Loucy (cell line): ENCODE measurements at regions not wholly inside any gene's neighbourhood (a gene's known extent, or its start where the extent isn't known, plus 50 kb on each side); places are given as distances from the start of the nearest gene placed in this dataset.

ENCODE experiments used
- H2AFZ ChIP-seq: fragments of 200-600 bp; sonication (generic); 2 replicates; pipeline ENCODE4 v1.6.0; 2016; ENCODE audit warnings: antibody characterized with exemption, mild to moderate bottlenecking, low read length, moderate library complexity
- H3F3A ChIP-seq: fragments of 200-600 bp; 2 replicates; pipeline ENCODE4 v1.6.0; 2016; ENCODE audit warnings: antibody characterized with exemption, low read depth, mild to moderate bottlenecking
- H3K27me3 ChIP-seq: fragments of 200-600 bp; sonication (generic); 2 replicates; pipeline ENCODE4 v1.6.1; 2014; ENCODE audit warnings: low read length, mild to moderate bottlenecking; ENCODE audit not compliant: insufficient read depth, poor library complexity, severe bottlenecking
- H3K36me3 ChIP-seq: fragments of 200-600 bp; sonication (generic); 2 replicates; pipeline ENCODE4 v1.6.1; 2016; ENCODE audit warnings: low read length; ENCODE audit not compliant: insufficient read depth
- H3K4me1 ChIP-seq: fragments of 200-600 bp; sonication (generic); 2 replicates; pipeline ENCODE4 v1.5.1; 2014; ENCODE audit warnings: low read length, mild to moderate bottlenecking; ENCODE audit not compliant: insufficient read depth, poor library complexity, severe bottlenecking
- H3K4me2 ChIP-seq: fragments of 200-600 bp; sonication (generic); 2 replicates; pipeline ENCODE4 v1.6.0; 2014; ENCODE audit warnings: antibody characterized with exemption, low read length, low read depth, mild to moderate bottlenecking; ENCODE audit not compliant: poor library complexity, severe bottlenecking
- H3K4me3 ChIP-seq: fragments of 200-600 bp; sonication (generic); 2 replicates; pipeline ENCODE4 v1.5.1; 2014; ENCODE audit warnings: low read length, mild to moderate bottlenecking, mixed read lengths; ENCODE audit not compliant: poor library complexity, severe bottlenecking
- H3K79me2 ChIP-seq: fragments of 200-600 bp; sonication (generic); 2 replicates; pipeline ENCODE4 v1.6.1; 2014; ENCODE audit warnings: low read length; ENCODE audit not compliant: insufficient read depth
- H3K9ac ChIP-seq: fragments of 200-600 bp; sonication (generic); 2 replicates; pipeline ENCODE4 v1.6.0; 2014; ENCODE audit warnings: mild to moderate bottlenecking, low read depth, low read length, moderate library complexity; ENCODE audit not compliant: poor library complexity, severe bottlenecking
- H3K9me2 ChIP-seq: fragments of 200-600 bp; sonication (generic); replicated peaks from 2 replicates; pipeline ENCODE4 v1.6.1; 2016; ENCODE audit warnings: low read depth, low read length, mixed read lengths
- H3K9me3 ChIP-seq: fragments of 200-600 bp; sonication (generic); 2 replicates; pipeline ENCODE4 v1.6.1; 2014; ENCODE audit warnings: mild to moderate bottlenecking, antibody characterized with exemption, low read length, low read depth; ENCODE audit not compliant: insufficient read depth
- H4K20me1 ChIP-seq: fragments of 200-600 bp; sonication (generic); 2 replicates; pipeline ENCODE4 v1.6.0; 2014; ENCODE audit warnings: antibody characterized with exemption, low read length, mild to moderate bottlenecking; ENCODE audit not compliant: insufficient read depth, poor library complexity, severe bottlenecking
- CTCF ChIP-seq: fragments of 200-600 bp; sonication (generic); conservative IDR thresholded peaks from 2 replicates; pipeline ENCODE4 v1.5.1; 2014; ENCODE audit warnings: mild to moderate bottlenecking, antibody characterized with exemption, low read length
- EZH2phosphoT487 ChIP-seq: fragments of 200-600 bp; IDR thresholded peaks from 2 replicates; pipeline ENCODE4 v1.6.1; 2018; ENCODE audit warnings: antibody characterized with exemption, mild to moderate bottlenecking, moderate library complexity, borderline replicate concordance

DNA sequence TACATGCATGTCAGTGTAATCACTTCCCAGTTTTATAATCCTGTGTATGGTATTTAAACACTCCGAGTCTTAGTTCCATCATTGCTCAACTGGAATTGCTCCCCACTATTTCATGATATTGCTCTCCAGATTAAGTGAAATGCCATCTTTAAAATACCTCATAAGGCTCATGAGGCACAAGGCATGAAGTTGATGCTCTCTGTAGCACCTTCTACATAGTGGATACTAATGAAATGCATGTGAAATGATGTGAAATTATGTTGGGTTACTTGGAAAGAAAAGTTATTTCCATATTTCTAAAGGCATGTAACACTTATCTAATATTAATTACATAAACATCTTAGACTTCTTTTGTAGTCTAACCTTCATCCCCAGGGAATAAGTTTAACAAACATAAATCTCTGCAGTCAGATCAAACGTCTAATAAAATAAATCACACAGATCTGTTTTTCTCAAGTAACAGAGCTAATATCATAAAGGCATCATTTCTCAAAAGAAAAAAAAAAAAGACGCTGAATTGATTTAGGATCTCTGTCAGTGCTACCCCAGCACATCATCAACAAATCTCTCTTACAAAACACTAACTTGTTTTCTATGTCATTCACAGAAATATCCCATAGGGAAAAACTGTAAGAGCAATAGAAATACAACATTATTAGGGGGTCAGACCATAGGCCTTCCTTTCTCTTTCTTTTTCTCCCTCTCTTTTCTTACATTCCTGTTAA, 736.0 kb upstream of the LRRC4C start:
- no peak for TF ChIP-seq EZH2phosphoT487
- TF ChIP-seq CTCF, result no peak
- Histone ChIP-seq H4K20me1 (no peaks in the 10 kb centered on the region), H3K9ac (no peak overlapping the region), H3K4me3 (no peak overlapping the region), H3K79me2 (no peaks in the 10 kb centered on the region), H3K27me3 (no peaks in the 10 kb centered on the region), H3K36me3 (no peaks in the 10 kb centered on the region), H2AFZ (no peak overlapping the region), H3F3A (no peaks in the 10 kb centered on the region), H3K4me1 (no peaks in the 10 kb centered on the region), H3K4me2 (no peak overlapping the region), H3K9me2 (no peaks in the 10 kb centered on the region), H3K9me3 (no peaks in the 10 kb centered on the region)

DNA sequence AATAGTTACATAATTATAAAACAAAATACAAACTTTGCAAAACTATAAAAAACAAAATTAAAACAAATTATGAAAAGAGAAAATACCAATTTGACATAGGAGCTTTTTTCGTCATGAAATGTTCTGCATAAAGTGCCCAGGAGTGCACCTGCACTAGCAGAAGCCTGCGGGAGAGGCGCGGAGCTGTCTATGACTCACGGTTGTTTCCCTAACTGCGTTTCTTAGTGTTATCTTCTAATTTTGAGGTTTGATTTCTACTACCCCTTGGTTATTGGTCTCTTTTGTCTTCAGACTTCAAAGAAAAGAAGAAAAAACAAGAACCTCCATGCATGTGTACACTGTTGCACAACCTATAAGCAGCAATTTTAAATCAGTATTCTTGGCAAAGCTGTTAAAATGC, 740.9 kb upstream of the LRRC4C start:
- H3K9me2 ChIP-seq, result no peaks in the 10 kb centered on the region
- H3K9me3 ChIP-seq, result 0 out of 2 replicates have a peak, but pooled peaks cover 3% of the 10 kb centered on the region
- TF ChIP-seq CTCF (no peak), EZH2phosphoT487 (no peak)

GRCh38 chr11:42201603-42202148, 742.2 kb upstream of the LRRC4C start:
- Histone ChIP-seq H3K4me3 (no peak overlapping the region), H2AFZ (no peak overlapping the region), H3K9me2 (no peaks in the 10 kb centered on the region), H3K4me1 (no peaks in the 10 kb centered on the region), H3F3A (no peaks in the 10 kb centered on the region), H3K4me2 (no peak overlapping the region), H3K9ac (no peak overlapping the region), H3K79me2 (no peaks in the 10 kb centered on the region), H4K20me1 (no peaks in the 10 kb centered on the region), H3K9me3 (0 out of 2 replicates have a peak, but pooled peaks cover 3% of the 10 kb centered on the region), H3K27me3 (no peaks in the 10 kb centered on the region), H3K36me3 (no peaks in the 10 kb centered on the region)
- TF ChIP-seq CTCF, result no peak
- no peak for TF ChIP-seq EZH2phosphoT487

More for the DNA sequence above, 740.9 kb upstream of the LRRC4C start:
- H3K79me2 ChIP-seq, result no peaks in the 10 kb centered on the region
- H3K36me3 ChIP-seq, result no peaks in the 10 kb centered on the region
- no peaks in the 10 kb centered on the region for H3F3A ChIP-seq
- H3K9ac ChIP-seq, result no peak overlapping the region
- no peak overlapping the region for H3K4me2 ChIP-seq
- no peak overlapping the region for H3K4me3 ChIP-seq
- no peak overlapping the region for H2AFZ ChIP-seq
- H4K20me1 ChIP-seq, result no peaks in the 10 kb centered on the region
- no peaks in the 10 kb centered on the region for H3K4me1 ChIP-seq
- no peaks in the 10 kb centered on the region for H3K27me3 ChIP-seq
